Liver (tissue), 7 donors: ENCODE measurements at regions not wholly inside any gene's neighbourhood (a gene's known extent, or its start where the extent isn't known, plus 50 kb on each side); places are given as distances from the start of the nearest gene placed in this dataset.

ENCODE experiments used
- DNase-seq: peaks from one replicate; pipeline ENCODE4 v3.0.0-alpha.2; 2017; ENCODE audit warnings: low spot score
- H3K27ac ChIP-seq, 2 donors: one replicate each; pipeline ENCODE4 v1.7.0; 2013; ENCODE audit warnings: inconsistent platforms in 2 of 2, low read length in 2 of 2, control low read depth in 1 of 2, low read depth in 1 of 2, mild to moderate bottlenecking in 1 of 2
- H3K27me3 ChIP-seq, 4 donors: one replicate each; pipeline versions ENCODE4 v1.6.1 to v1.7.0; 2013; ENCODE audit warnings: low read length in 3 of 4, inconsistent platforms in 1 of 4, mild to moderate bottlenecking in 1 of 4, moderate library complexity in 1 of 4; ENCODE audit not compliant: control insufficient read depth in 4 of 4, insufficient read depth in 4 of 4
- H3K36me3 ChIP-seq, 4 donors: one replicate each; pipeline versions ENCODE4 v1.6.1 to v1.7.0; 2013; ENCODE audit warnings: low read length in 3 of 4, mild to moderate bottlenecking in 3 of 4, low read depth in 1 of 4, moderate library complexity in 1 of 4; ENCODE audit not compliant: control insufficient read depth in 4 of 4, insufficient read depth in 3 of 4
- H3K4me1 ChIP-seq, 4 donors: one replicate each; pipeline versions ENCODE4 v1.6.1 to v1.7.0; 2013; ENCODE audit warnings: low read length in 3 of 4, mild to moderate bottlenecking in 3 of 4, moderate library complexity in 1 of 4; ENCODE audit not compliant: control insufficient read depth in 4 of 4, insufficient read depth in 4 of 4
- H3K4me3 ChIP-seq, 3 donors: one replicate each; pipeline versions ENCODE4 v1.6.1 to v1.7.0; 2013; ENCODE audit warnings: low read length in 3 of 3, control low read depth in 1 of 3, low read depth in 1 of 3, mild to moderate bottlenecking in 1 of 3
- H3K9ac ChIP-seq, 2 donors: one replicate each; pipeline ENCODE4 v1.7.0; 2013; ENCODE audit warnings: low read length in 2 of 2, mild to moderate bottlenecking in 2 of 2, moderate library complexity in 2 of 2, control low read depth in 1 of 2, low read depth in 1 of 2
- H3K9me3 ChIP-seq, 4 donors: one replicate each; pipeline versions ENCODE4 v1.6.1 to v1.7.0; 2013; ENCODE audit warnings: low read length in 3 of 4; ENCODE audit not compliant: control insufficient read depth in 4 of 4
- ATF3 ChIP-seq: IDR thresholded peaks from 2 replicates; pipeline ENCODE4 v1.6.1; 2016; ENCODE audit warnings: antibody characterized with exemption
- EGR1 ChIP-seq, 2 donors: IDR thresholded peaks; 2 replicates each; pipeline ENCODE4 v1.6.1; 2016 to 2018; ENCODE audit warnings: antibody characterized with exemption in 2 of 2, low read depth in 2 of 2
- FOXA1 ChIP-seq: IDR thresholded peaks from 2 replicates; pipeline ENCODE4 v1.6.1; 2016; ENCODE audit warnings: antibody characterized with exemption
- FOXA2 ChIP-seq: IDR thresholded peaks from 2 replicates; pipeline ENCODE4 v1.6.1; 2016; ENCODE audit warnings: antibody characterized with exemption
- GABPA ChIP-seq, 2 donors: IDR thresholded peaks in 1 of 2; conservative IDR thresholded peaks in 1 of 2; 2 replicates each; pipeline ENCODE4 v1.6.1; 2016; ENCODE audit warnings: antibody characterized with exemption in 2 of 2, mild to moderate bottlenecking in 1 of 2, moderate library complexity in 1 of 2
- HNF4A ChIP-seq, 2 donors: conservative IDR thresholded peaks; 2 replicates each; pipeline ENCODE4 v1.6.1; 2016; ENCODE audit warnings: antibody characterized with exemption in 2 of 2, mild to moderate bottlenecking in 2 of 2
- HNF4G ChIP-seq: IDR thresholded peaks from 2 replicates; pipeline ENCODE4 v1.6.1; 2016; ENCODE audit warnings: antibody characterized with exemption
- MAX ChIP-seq: IDR thresholded peaks from 2 replicates; pipeline ENCODE4 v1.6.1; 2016; ENCODE audit warnings: antibody characterized with exemption
- NR2F2 ChIP-seq: IDR thresholded peaks from 2 replicates; pipeline ENCODE4 v1.6.1; 2016; ENCODE audit warnings: antibody characterized with exemption
- RAD21 ChIP-seq, 2 donors: IDR thresholded peaks; 2 replicates each; pipeline ENCODE4 v1.6.1; 2016; ENCODE audit warnings: antibody characterized with exemption in 2 of 2, mild to moderate bottlenecking in 2 of 2
- REST ChIP-seq: IDR thresholded peaks from 2 replicates; pipeline ENCODE4 v1.6.1; 2016; ENCODE audit warnings: antibody characterized with exemption, mild to moderate bottlenecking
- RXRA ChIP-seq, 2 donors: IDR thresholded peaks; 2 replicates each; pipeline ENCODE4 v1.6.1; 2017 to 2018; ENCODE audit warnings: antibody characterized with exemption in 2 of 2, mild to moderate bottlenecking in 1 of 2
- SP1 ChIP-seq: IDR thresholded peaks from 2 replicates; pipeline ENCODE4 v1.6.1; 2018; ENCODE audit warnings: antibody characterized with exemption, mild to moderate bottlenecking
- TAF1 ChIP-seq: conservative IDR thresholded peaks from 2 replicates; pipeline ENCODE4 v1.6.1; 2016; ENCODE audit warnings: antibody characterized with exemption, mild to moderate bottlenecking
- YY1 ChIP-seq: IDR thresholded peaks from 2 replicates; pipeline ENCODE4 v1.6.1; 2016; ENCODE audit warnings: antibody characterized with exemption, mild to moderate bottlenecking
- ZBTB33 ChIP-seq: IDR thresholded peaks from 2 replicates; pipeline ENCODE4 v1.6.1; 2016; ENCODE audit warnings: antibody characterized with exemption
- WGBS: extraction: QIAGEN DNeasy Blood & Tissue Kit; methylation state at CpG from one replicate; pipeline ENCODE4 v1.1.7; 2013; 5-methylcytosine and 5-hydroxymethylcytosine counted together
- donor health status: healthy.
- donor health status: healthy.
- donor health status: healthy.
- donor health status: healthy.

DNA sequence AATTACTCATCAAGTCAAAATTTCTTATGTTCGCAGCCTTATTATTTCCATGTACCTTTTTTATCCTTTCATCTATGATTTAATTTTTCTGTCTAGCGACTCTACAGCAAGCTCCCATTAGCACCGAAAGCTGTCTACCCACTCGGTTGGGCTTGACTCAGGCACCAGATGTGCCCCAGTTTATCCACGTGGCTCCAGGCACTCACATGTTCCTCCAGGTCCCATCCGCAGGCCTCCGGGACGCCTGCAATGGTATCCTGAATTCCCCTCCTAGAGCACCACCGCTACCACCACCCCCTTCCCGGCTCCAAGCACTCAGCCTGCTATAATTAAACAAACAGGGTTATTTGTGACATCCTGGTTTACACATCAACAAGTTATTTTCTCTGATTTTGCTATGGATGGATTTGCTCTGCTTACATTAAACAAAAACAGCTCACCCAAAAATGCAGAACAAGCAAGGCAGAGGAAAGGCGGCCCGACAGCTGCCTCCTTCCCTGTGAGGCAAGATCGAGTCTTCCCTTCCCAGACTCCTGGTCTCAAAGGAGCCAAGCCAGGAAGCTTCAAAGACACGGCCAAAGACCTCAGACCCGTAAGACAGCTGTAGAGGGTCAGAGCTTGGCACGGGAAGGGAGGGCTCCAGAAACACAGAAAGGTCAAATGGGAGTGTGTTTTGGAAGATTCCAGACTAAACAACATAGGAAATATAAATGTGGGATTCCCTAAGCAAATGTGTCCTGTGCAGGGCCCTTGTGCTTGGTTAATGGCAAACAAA, 253.8 kb downstream of the TTC8 start:
- H3K9me3 ChIP-seq: no peaks in the 10 kb centered on the region
- H3K4me1 ChIP-seq: no peaks in the 10 kb centered on the region
- H3K4me3 ChIP-seq: no peak overlapping the region
- no peak overlapping the region for H3K27ac ChIP-seq
- no peaks in the 10 kb centered on the region for H3K27me3 ChIP-seq
- WGBS: 84% methylated on average over 16 of the region's 16 CpGs
- no peak overlapping the region for H3K9ac ChIP-seq
- TF ChIP-seq NR2F2 (no peak), ZBTB33 (no peak), MAX (no peak), EGR1 (IDR thresholded peaks at IDR 0.05; ENCODE audit: low read depth in 2 of 2) (no peak), SP1 (no peak), REST (no peak), FOXA2 (no peak), HNF4A (conservative IDR thresholded peaks at IDR 0.05) (no peak), TAF1 (no peak), HNF4G (no peak), GABPA (IDR thresholded peaks at IDR 0.05 in 1 of 2, conservative IDR thresholded peaks at IDR 0.05 in 1 of 2) (no peak), RXRA (IDR thresholded peaks at IDR 0.05) (no peak), ATF3 (no peak)
- H3K36me3 ChIP-seq: no peaks in the 10 kb centered on the region
- no peak for DNase-seq

GRCh38 chr14:89085231-89085731, 260.8 kb downstream of the TTC8 start:
- DNase-seq: no peak
- 82% methylated on average over 12 of the region's 12 CpGs for WGBS
- TF ChIP-seq GABPA (IDR thresholded peaks at IDR 0.05 in 1 of 2, conservative IDR thresholded peaks at IDR 0.05 in 1 of 2) (no peak), YY1 (no peak), FOXA1 (no peak), ZBTB33 (no peak), RAD21 (IDR thresholded peaks at IDR 0.05) (no peak)

More at GRCh38 chr14:89085231-89085731, 260.8 kb downstream of the TTC8 start:
- no peaks in the 10 kb centered on the region for H3K4me1 ChIP-seq
- no peak overlapping the region for H3K4me3 ChIP-seq
- no peaks in the 10 kb centered on the region for H3K27me3 ChIP-seq
- H3K36me3 ChIP-seq: no peaks in the 10 kb centered on the region
- no peak overlapping the region for H3K9ac ChIP-seq
- no peaks in the 10 kb centered on the region for H3K9me3 ChIP-seq
- H3K27ac ChIP-seq: no peak overlapping the region
